ENCODE measurements at regions not wholly inside any gene's neighbourhood (a gene's known extent, or its start where the extent isn't known, plus 50 kb on each side); places are given as distances from the start of the nearest gene placed in this dataset.
A peak's percentile ranks its signal among the peaks of the same experiment; 100 is the strongest.

GRCh38 chr2:216777637-216778273 is 82.1 kb downstream of the TNP1 start:
- Histone ChIP-seq H3K27me3 (ENCODE audit: control insufficient read depth in 2 of 2, insufficient read depth in 1 of 2, low read length in 1 of 2) (no peaks in the 10 kb centered on the region), H3K36me3 (ENCODE audit: control insufficient read depth in 2 of 2, insufficient read depth in 2 of 2, low read length in 1 of 2) (no peaks in the 10 kb centered on the region), H3K4me3 (ENCODE audit: low read length in 2 of 2) (no peak overlapping the region), H3K4me1 (ENCODE audit: control insufficient read depth in 2 of 2, insufficient read depth in 2 of 2, low read length in 2 of 2) (peaks cover 0 to 34% of the 10 kb centered on the region in 2 donors), H3K27ac (ENCODE audit: low read depth in 1 of 2, low read length in 1 of 2) (no peak overlapping the region), H3K9me3 (ENCODE audit: control insufficient read depth in 2 of 2, insufficient read depth in 1 of 2, low read length in 1 of 2) (no peaks in the 10 kb centered on the region)
- peak in 5 of 9 donors; percentile 27 to 71 (median 29) for DNase-seq (ENCODE audit: low read depth in 6 of 9, low spot score in 9 of 9)
- WGBS, result 96% methylated on average over 9 of the region's 9 CpGs

- H3K27me3 ChIP-seq (ENCODE audit: control insufficient read depth in 2 of 2, insufficient read depth in 1 of 2, low read length in 1 of 2), result no peaks in the 10 kb centered on the region
- DNase-seq (ENCODE audit: low read depth in 6 of 9, low spot score in 9 of 9), result no peak
- peaks cover 0 to 4% of the 10 kb centered on the region in 2 donors for H3K9me3 ChIP-seq (ENCODE audit: control insufficient read depth in 2 of 2, insufficient read depth in 1 of 2, low read length in 1 of 2)
- no peaks in the 10 kb centered on the region for H3K36me3 ChIP-seq (ENCODE audit: control insufficient read depth in 2 of 2, insufficient read depth in 2 of 2, low read length in 1 of 2)
- no peak overlapping the region for H3K4me3 ChIP-seq (ENCODE audit: low read length in 2 of 2)
- 66% methylated on average over 13 of the region's 13 CpGs for WGBS
- peak overlapping the region in 1 of 2 donors; percentile 38 for H3K27ac ChIP-seq (ENCODE audit: low read depth in 1 of 2, low read length in 1 of 2)
- peaks cover 0 to 36% of the 10 kb centered on the region in 2 donors for H3K4me1 ChIP-seq (ENCODE audit: control insufficient read depth in 2 of 2, insufficient read depth in 2 of 2, low read length in 2 of 2)
Measured at GRCh38 chr2:216776066-216776850, 80.9 kb upstream of the IGFBP5 start.

GRCh38 chr2:216775043-216775453 is 79.7 kb upstream of the IGFBP5 start:
- no peak overlapping the region for H3K27ac ChIP-seq (ENCODE audit: low read depth in 1 of 2, low read length in 1 of 2)
- H3K36me3 ChIP-seq (ENCODE audit: control insufficient read depth in 2 of 2, insufficient read depth in 2 of 2, low read length in 1 of 2), result no peaks in the 10 kb centered on the region
- H3K4me3 ChIP-seq (ENCODE audit: low read length in 2 of 2), result no peak overlapping the region
- no peak for DNase-seq (ENCODE audit: low read depth in 6 of 9, low spot score in 9 of 9)
- no peaks in the 10 kb centered on the region for H3K27me3 ChIP-seq (ENCODE audit: control insufficient read depth in 2 of 2, insufficient read depth in 1 of 2, low read length in 1 of 2)
- H3K4me1 ChIP-seq (ENCODE audit: control insufficient read depth in 2 of 2, insufficient read depth in 2 of 2, low read length in 2 of 2), result peaks cover 0 to 30% of the 10 kb centered on the region in 2 donors
- H3K9me3 ChIP-seq (ENCODE audit: control insufficient read depth in 2 of 2, insufficient read depth in 1 of 2, low read length in 1 of 2), result peaks cover 0 to 5% of the 10 kb centered on the region in 2 donors
- 95% methylated on average over 5 of the region's 5 CpGs for WGBS

- 96% methylated on average over 5 of the region's 5 CpGs for WGBS
- Histone ChIP-seq H3K4me1 (ENCODE audit: control insufficient read depth in 2 of 2, insufficient read depth in 2 of 2, low read length in 2 of 2) (peaks cover 0 to 30% of the 10 kb centered on the region in 2 donors), H3K36me3 (ENCODE audit: control insufficient read depth in 2 of 2, insufficient read depth in 2 of 2, low read length in 1 of 2) (no peaks in the 10 kb centered on the region), H3K27ac (ENCODE audit: low read depth in 1 of 2, low read length in 1 of 2) (no peak overlapping the region), H3K27me3 (ENCODE audit: control insufficient read depth in 2 of 2, insufficient read depth in 1 of 2, low read length in 1 of 2) (no peaks in the 10 kb centered on the region), H3K9me3 (ENCODE audit: control insufficient read depth in 2 of 2, insufficient read depth in 1 of 2, low read length in 1 of 2) (peaks cover 0 to 5% of the 10 kb centered on the region in 2 donors), H3K4me3 (ENCODE audit: low read length in 2 of 2) (no peak overlapping the region)
- DNase-seq (ENCODE audit: low read depth in 6 of 9, low spot score in 9 of 9), result no peak
Measured at GRCh38 chr2:216774620-216775019, 79.3 kb upstream of the IGFBP5 start.

- Histone ChIP-seq H3K4me1 (ENCODE audit: control insufficient read depth in 2 of 2, insufficient read depth in 2 of 2, low read length in 2 of 2) (peaks cover 0 to 30% of the 10 kb centered on the region in 2 donors), H3K4me3 (ENCODE audit: low read length in 2 of 2) (no peak overlapping the region), H3K27ac (ENCODE audit: low read depth in 1 of 2, low read length in 1 of 2) (no peak overlapping the region), H3K36me3 (ENCODE audit: control insufficient read depth in 2 of 2, insufficient read depth in 2 of 2, low read length in 1 of 2) (no peaks in the 10 kb centered on the region), H3K9me3 (ENCODE audit: control insufficient read depth in 2 of 2, insufficient read depth in 1 of 2, low read length in 1 of 2) (peaks cover 0 to 5% of the 10 kb centered on the region in 2 donors), H3K27me3 (ENCODE audit: control insufficient read depth in 2 of 2, insufficient read depth in 1 of 2, low read length in 1 of 2) (no peaks in the 10 kb centered on the region)
- WGBS, result 84% methylated on average over 6 of the region's 6 CpGs
- DNase-seq (ENCODE audit: low read depth in 6 of 9, low spot score in 9 of 9), result no peak
Measured at GRCh38 chr2:216774180-216774579, 78.8 kb upstream of the IGFBP5 start.

GRCh38 chr2:216773072-216773471 is 77.7 kb upstream of the IGFBP5 start:
- Histone ChIP-seq H3K36me3 (ENCODE audit: control insufficient read depth in 2 of 2, insufficient read depth in 2 of 2, low read length in 1 of 2) (no peaks in the 10 kb centered on the region), H3K27me3 (ENCODE audit: control insufficient read depth in 2 of 2, insufficient read depth in 1 of 2, low read length in 1 of 2) (no peaks in the 10 kb centered on the region), H3K4me1 (ENCODE audit: control insufficient read depth in 2 of 2, insufficient read depth in 2 of 2, low read length in 2 of 2) (peaks cover 0 to 30% of the 10 kb centered on the region in 2 donors), H3K9me3 (ENCODE audit: control insufficient read depth in 2 of 2, insufficient read depth in 1 of 2, low read length in 1 of 2) (peaks cover 0 to 5% of the 10 kb centered on the region in 2 donors), H3K4me3 (ENCODE audit: low read length in 2 of 2) (no peak overlapping the region), H3K27ac (ENCODE audit: low read depth in 1 of 2, low read length in 1 of 2) (no peak overlapping the region)
- DNase-seq (ENCODE audit: low read depth in 6 of 9, low spot score in 9 of 9), result no peak
- 31% methylated on average over 8 of the region's 8 CpGs for WGBS

- DNase-seq (ENCODE audit: low read depth in 6 of 9, low spot score in 9 of 9), result no peak
- H3K27ac ChIP-seq (ENCODE audit: low read depth in 1 of 2, low read length in 1 of 2), result no peak overlapping the region
- WGBS, result 95% methylated on average over 2 of the region's 2 CpGs
- peaks cover 0 to 5% of the 10 kb centered on the region in 2 donors for H3K9me3 ChIP-seq (ENCODE audit: control insufficient read depth in 2 of 2, insufficient read depth in 1 of 2, low read length in 1 of 2)
- H3K4me1 ChIP-seq (ENCODE audit: control insufficient read depth in 2 of 2, insufficient read depth in 2 of 2, low read length in 2 of 2), result peaks cover 5 to 35% of the 10 kb centered on the region in 2 donors
- no peak overlapping the region for H3K4me3 ChIP-seq (ENCODE audit: low read length in 2 of 2)
- no peaks in the 10 kb centered on the region for H3K27me3 ChIP-seq (ENCODE audit: control insufficient read depth in 2 of 2, insufficient read depth in 1 of 2, low read length in 1 of 2)
- no peaks in the 10 kb centered on the region for H3K36me3 ChIP-seq (ENCODE audit: control insufficient read depth in 2 of 2, insufficient read depth in 2 of 2, low read length in 1 of 2)
Measured at GRCh38 chr2:216770717-216771116, 75.4 kb upstream of the IGFBP5 start.

GRCh38 chr2:216770050-216770449 is 74.7 kb upstream of the IGFBP5 start:
- Histone ChIP-seq H3K27ac (ENCODE audit: low read depth in 1 of 2, low read length in 1 of 2) (no peak overlapping the region), H3K4me3 (ENCODE audit: low read length in 2 of 2) (no peak overlapping the region), H3K36me3 (ENCODE audit: control insufficient read depth in 2 of 2, insufficient read depth in 2 of 2, low read length in 1 of 2) (no peaks in the 10 kb centered on the region), H3K4me1 (ENCODE audit: control insufficient read depth in 2 of 2, insufficient read depth in 2 of 2, low read length in 2 of 2) (peaks cover 10 to 40% of the 10 kb centered on the region in 2 donors), H3K9me3 (ENCODE audit: control insufficient read depth in 2 of 2, insufficient read depth in 1 of 2, low read length in 1 of 2) (peaks cover 0 to 5% of the 10 kb centered on the region in 2 donors), H3K27me3 (ENCODE audit: control insufficient read depth in 2 of 2, insufficient read depth in 1 of 2, low read length in 1 of 2) (no peaks in the 10 kb centered on the region)
- WGBS, result 66% methylated on average over 3 of the region's 3 CpGs
- DNase-seq (ENCODE audit: low read depth in 6 of 9, low spot score in 9 of 9), result no peak

- Histone ChIP-seq H3K9me3 (ENCODE audit: control insufficient read depth in 2 of 2, insufficient read depth in 1 of 2, low read length in 1 of 2) (peaks cover 0 to 5% of the 10 kb centered on the region in 2 donors), H3K36me3 (ENCODE audit: control insufficient read depth in 2 of 2, insufficient read depth in 2 of 2, low read length in 1 of 2) (no peaks in the 10 kb centered on the region), H3K27me3 (ENCODE audit: control insufficient read depth in 2 of 2, insufficient read depth in 1 of 2, low read length in 1 of 2) (no peaks in the 10 kb centered on the region), H3K4me3 (ENCODE audit: low read length in 2 of 2) (no peak overlapping the region), H3K27ac (ENCODE audit: low read depth in 1 of 2, low read length in 1 of 2) (no peak overlapping the region), H3K4me1 (ENCODE audit: control insufficient read depth in 2 of 2, insufficient read depth in 2 of 2, low read length in 2 of 2) (peaks cover 10 to 38% of the 10 kb centered on the region in 2 donors)
- DNase-seq (ENCODE audit: low read depth in 6 of 9, low spot score in 9 of 9), result no peak
Measured at GRCh38 chr2:216769626-216770025, 74.3 kb upstream of the IGFBP5 start.
